ENCODE measurements at regions not wholly inside any gene's neighbourhood (a gene's known extent, or its start where the extent isn't known, plus 50 kb on each side); places are given as distances from the start of the nearest gene placed in this dataset.

- no peaks in the 10 kb centered on the region for H3K9me3 ChIP-seq
- no peaks in the 10 kb centered on the region for H3K27me3 ChIP-seq
- H3K4me3 ChIP-seq, result no peak overlapping the region
- no peak for TF ChIP-seq CTCF (IDR thresholded peaks at IDR 0.05)
- TF ChIP-seq POLR2A (IDR thresholded peaks at IDR 0.05), result no peak
- H3K4me1 ChIP-seq, result no peaks in the 10 kb centered on the region
- intact Hi-C loops (cut with DNase I; ENCODE audit: low total_unique reads), result no loop called here
- no peak for DNase-seq
- H3K36me3 ChIP-seq, result no peaks in the 10 kb centered on the region
- H3K27ac ChIP-seq, result no peak overlapping the region
Measured at GRCh38 chr11:134606251-134606650, 194.2 kb upstream of the B3GAT1 start.

GRCh38 chr11:134604886-134605285, 192.8 kb upstream of the B3GAT1 start:
- Histone ChIP-seq H3K36me3 (no peaks in the 10 kb centered on the region), H3K4me3 (no peak overlapping the region), H3K27me3 (no peaks in the 10 kb centered on the region), H3K4me1 (no peaks in the 10 kb centered on the region), H3K9me3 (no peaks in the 10 kb centered on the region), H3K27ac (no peak overlapping the region)
- intact Hi-C loops (cut with DNase I; ENCODE audit: low total_unique reads), result no loop called here
- DNase-seq, result no peak
- TF ChIP-seq POLR2A (IDR thresholded peaks at IDR 0.05), result no peak
- TF ChIP-seq CTCF (IDR thresholded peaks at IDR 0.05), result no peak

GRCh38 chr11:134599299-134599771, 187.3 kb upstream of the B3GAT1 start:
- Histone ChIP-seq H3K36me3 (no peaks in the 10 kb centered on the region), H3K4me3 (no peak overlapping the region), H3K9me3 (no peaks in the 10 kb centered on the region), H3K27me3 (no peaks in the 10 kb centered on the region), H3K4me1 (no peaks in the 10 kb centered on the region), H3K27ac (no peak overlapping the region)
- intact Hi-C loops (cut with DNase I; ENCODE audit: low total_unique reads), result no loop called here
- no peak for TF ChIP-seq POLR2A (IDR thresholded peaks at IDR 0.05)
- no peak for TF ChIP-seq CTCF (IDR thresholded peaks at IDR 0.05)
- no peak for DNase-seq

- Histone ChIP-seq H3K36me3 (no peaks in the 10 kb centered on the region), H3K9me3 (no peaks in the 10 kb centered on the region), H3K4me1 (no peaks in the 10 kb centered on the region), H3K27ac (no peak overlapping the region), H3K4me3 (no peak overlapping the region), H3K27me3 (no peaks in the 10 kb centered on the region)
- intact Hi-C loops (cut with DNase I; ENCODE audit: low total_unique reads), result no loop called here
- no peak for DNase-seq
- TF ChIP-seq CTCF (IDR thresholded peaks at IDR 0.05) (no peak), POLR2A (IDR thresholded peaks at IDR 0.05) (no peak)
Measured at GRCh38 chr11:134598368-134598767, 186.3 kb upstream of the B3GAT1 start.

- intact Hi-C loops (cut with DNase I; ENCODE audit: low total_unique reads), result no loop called here
- no peak for TF ChIP-seq CTCF (IDR thresholded peaks at IDR 0.05)
- TF ChIP-seq POLR2A (IDR thresholded peaks at IDR 0.05), result no peak
- Histone ChIP-seq H3K36me3 (no peaks in the 10 kb centered on the region), H3K27ac (no peak overlapping the region), H3K27me3 (no peaks in the 10 kb centered on the region), H3K9me3 (no peaks in the 10 kb centered on the region), H3K4me3 (no peak overlapping the region), H3K4me1 (no peaks in the 10 kb centered on the region)
- no peak for DNase-seq
Measured at GRCh38 chr11:134597452-134597851, 185.4 kb upstream of the B3GAT1 start.

Measured in uterus (tissue), 3 donors.